HL-60 (cell line): ENCODE measurements at regions not wholly inside any gene's neighbourhood (a gene's known extent, or its start where the extent isn't known, plus 50 kb on each side); places are given as distances from the start of the nearest gene placed in this dataset.

Source experiments
- CTCF ChIP-seq: IDR thresholded peaks from one replicate; pipeline ENCODE4 v1.5.1; 2011; ENCODE audit warnings: low read length, control low read depth, inconsistent platforms; ENCODE audit not compliant: insufficient read depth
- SPI1 ChIP-seq: IDR thresholded peaks from 2 replicates; pipeline ENCODE4 v1.6.1; 2012; ENCODE audit warnings: low read depth, mild to moderate bottlenecking, borderline replicate concordance

DNA sequence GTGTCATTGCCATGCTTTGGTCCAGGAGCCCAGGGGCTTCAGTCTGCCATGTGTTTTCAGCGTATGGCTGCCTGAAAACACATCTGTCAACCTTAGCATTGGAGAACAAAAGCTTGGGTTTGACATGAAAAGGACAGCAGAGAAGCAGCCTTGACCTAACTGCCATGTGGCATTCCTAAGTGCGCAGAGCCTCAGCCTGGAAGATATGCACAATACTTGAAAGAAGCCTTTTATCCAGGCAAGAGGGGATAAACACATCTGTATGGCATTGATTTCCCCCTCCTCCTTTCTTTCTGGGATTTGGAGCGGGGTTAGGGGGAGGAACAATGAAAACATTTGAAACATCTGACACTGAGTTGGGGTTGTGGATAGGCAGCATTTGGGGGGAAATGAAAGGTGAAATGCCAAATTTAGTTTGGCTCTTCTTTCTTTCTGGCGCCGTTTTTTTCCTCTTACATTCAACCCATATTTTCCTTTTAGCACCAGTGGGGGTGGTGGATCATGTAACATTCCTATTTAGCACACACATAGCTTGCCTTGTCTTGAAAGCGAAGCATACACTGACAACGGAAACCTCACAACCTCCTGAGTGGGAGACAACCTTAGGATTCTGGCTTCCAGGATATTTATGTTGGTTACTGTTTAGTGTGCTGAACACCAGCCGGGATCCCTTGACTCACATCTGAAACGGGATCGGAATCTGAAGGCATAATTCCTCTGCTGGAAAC is 177.0 kb downstream of the C12orf75 start:
- TF ChIP-seq CTCF (no peak), SPI1 (no peak)
